ENCODE measurements at regions not wholly inside any gene's neighbourhood (a gene's known extent, or its start where the extent isn't known, plus 50 kb on each side); places are given as distances from the start of the nearest gene placed in this dataset.

DNA sequence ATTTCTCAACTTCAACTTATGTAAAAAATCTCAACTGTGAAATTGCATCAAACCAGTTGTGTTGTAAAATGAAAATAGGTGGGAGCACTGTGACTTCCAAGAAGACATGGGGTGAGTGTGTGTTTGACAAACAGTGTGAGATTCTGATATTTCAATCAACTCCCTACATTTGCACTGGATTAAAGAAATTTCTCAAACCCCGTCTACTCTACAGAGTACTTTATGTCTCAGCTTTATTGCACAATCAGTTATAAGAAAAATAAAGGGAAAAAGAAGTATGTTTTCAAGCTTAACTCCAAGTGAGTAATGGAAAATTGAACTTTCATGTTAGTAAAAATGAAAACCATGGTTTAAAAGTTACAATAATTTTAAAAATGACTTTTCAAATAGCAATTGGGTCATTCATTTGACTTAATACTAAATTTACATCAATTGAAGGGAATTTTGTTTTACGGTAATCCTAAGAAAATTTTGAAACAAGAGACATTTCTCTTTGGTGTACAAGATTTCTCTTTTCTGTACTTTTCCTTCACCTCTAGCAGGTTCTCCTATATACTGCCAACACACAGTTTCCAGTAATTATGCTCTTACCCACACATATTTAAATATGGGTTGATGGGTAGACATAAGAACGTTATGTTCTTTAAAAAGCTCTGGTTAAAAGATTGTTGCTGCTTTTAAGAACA is 80.3 kb downstream of the CDO1 start:
- Histone ChIP-seq H2AK5ac (ENCODE audit: low read depth, low read length) (no peak overlapping the region), H3K36me3 (ENCODE audit: control insufficient read depth, insufficient read depth, low read length) (no peaks in the 10 kb centered on the region), H4K20me1 (ENCODE audit: insufficient read depth, low read length) (no peaks in the 10 kb centered on the region), H2AFZ (replicated peaks; ENCODE audit: low read length, poor library complexity) (no peak overlapping the region), H4K5ac (ENCODE audit: low read depth, low read length) (no peak overlapping the region), H4K91ac (ENCODE audit: insufficient read depth, low read depth, low read length) (no peak overlapping the region), H3K9me1 (ENCODE audit: insufficient read depth, low read length) (no peaks in the 10 kb centered on the region), H3K79me1 (ENCODE audit: low read depth in 1 of 2, low read length in 2 of 2) (no peaks in the 10 kb centered on the region), H3K56ac (ENCODE audit: extremely low read depth, insufficient read depth, low read length) (no peak overlapping the region), H2BK120ac (ENCODE audit: low read depth, low read length) (no peak overlapping the region), H3K27me3 (ENCODE audit: control insufficient read depth, insufficient read depth, low read length) (peaks cover 3% of the 10 kb centered on the region), H2BK20ac (ENCODE audit: low read depth, low read length) (no peak overlapping the region), H3K4me1 (ENCODE audit: control insufficient read depth, insufficient read depth, low read length) (no peaks in the 10 kb centered on the region), H3K18ac (ENCODE audit: low read depth, low read length) (no peak overlapping the region), H3K4me3 (ENCODE audit: insufficient read depth, low read depth, low read length) (no peak overlapping the region), H3K4ac (ENCODE audit: low read depth, low read length) (no peak overlapping the region), H3K14ac (replicated peaks; ENCODE audit: low read depth, low read length) (no peak overlapping the region), H3K27ac (ENCODE audit: insufficient read depth, low read length) (no peak overlapping the region), H4K8ac (ENCODE audit: low read depth in 2 of 2, low read length in 2 of 2) (no peak overlapping the region), H3K9ac (ENCODE audit: low read depth, low read length) (no peak overlapping the region), H3K4me2 (ENCODE audit: low read depth, low read length) (no peak overlapping the region), H2AK9ac (replicated peaks; ENCODE audit: low read depth, low read length, poor library complexity) (no peak overlapping the region), H3K9me3 (ENCODE audit: control insufficient read depth, insufficient read depth, low read length) (no peaks in the 10 kb centered on the region), H2BK15ac (ENCODE audit: low read depth, low read length) (no peak overlapping the region), H3K23ac (ENCODE audit: low read depth, low read length) (no peak overlapping the region), H2BK5ac (ENCODE audit: low read depth, low read length, poor library complexity, severe bottlenecking) (no peak overlapping the region)
- no CpG with 5 or more reads among the region's 3 CpGs for WGBS, 2 experiments (ENCODE audit: extremely low coverage in 2 of 2, insufficient read length in 1 of 2)
- TF ChIP-seq MAFK (IDR thresholded peaks at IDR 0.05; ENCODE audit: low read depth, low read length) = no peak
- no peak for TF ChIP-seq NFE2L2 (IDR thresholded peaks at IDR 0.05; ENCODE audit: low read depth, low read length)
- peak; percentile 73 for TF ChIP-seq CEBPB (IDR thresholded peaks at IDR 0.05; ENCODE audit: low read depth, low read length)
- no peak for TF ChIP-seq FOS (IDR thresholded peaks at IDR 0.05; ENCODE audit: low read depth, low read length)
- TF ChIP-seq MXI1 (IDR thresholded peaks at IDR 0.05; ENCODE audit: borderline replicate concordance, low read depth, low read length) = no peak
- POLR2A ChIA-PET (ENCODE audit: unreplicated experiment) = no interaction called here
- in situ Hi-C loops (cut with MboI; ENCODE audit: low sequenced_read_pairs) = no loop called here
- BruUV-seq (replicated peaks) = no TSS peak
- ATAC-seq (ENCODE audit: low read depth) (no peak), DNase-seq (no peak)
- dilution Hi-C loops (cut with HindIII; ENCODE audit: low sequenced_read_pairs, unreplicated experiment) = no loop called here
- CTCF ChIA-PET = no interaction called here
- intact Hi-C loops (cut with micrococcal nuclease) = no loop called here
